Breast epithelium (tissue), 4 donors: ENCODE measurements at regions not wholly inside any gene's neighbourhood (a gene's known extent, or its start where the extent isn't known, plus 50 kb on each side); places are given as distances from the start of the nearest gene placed in this dataset.

Experiments used
- DNase-seq, 2 donors: peaks; one replicate each; pipeline ENCODE4 v3.0.0-alpha.2; 2019; ENCODE audit warnings: low spot score in 2 of 2
- H3K27ac ChIP-seq, 2 donors: fragments of 200-600 bp; sonication (generic) in 1 of 2; one replicate each; pipeline ENCODE4 v1.5.1; 2016 to 2019; ENCODE audit warnings: mild to moderate bottlenecking in 1 of 2
- H3K27me3 ChIP-seq, 2 donors: fragments of 200-600 bp; sonication (generic) in 1 of 2; one replicate each; pipeline versions ENCODE4 v1.5.1 to v1.6.0; 2017 to 2019; ENCODE audit warnings: control low read depth in 1 of 2, mild to moderate bottlenecking in 1 of 2
- H3K36me3 ChIP-seq: fragments of 200-600 bp; one replicate; pipeline ENCODE4 v1.5.1; 2019
- H3K4me1 ChIP-seq, 2 donors: fragments of 200-600 bp; sonication (generic); one replicate each; pipeline ENCODE4 v1.5.1; 2016 to 2019; ENCODE audit warnings: control low read depth in 1 of 2
- H3K4me3 ChIP-seq, 3 donors: fragments of 200-600 bp; sonication (generic); 1 replicate in 2 of 3; 2 replicates in 1 of 3; pipeline ENCODE4 v1.5.1; 2016 to 2019; ENCODE audit warnings: mild to moderate bottlenecking in 3 of 3, moderate library complexity in 2 of 3
- H3K9me3 ChIP-seq, 2 donors: fragments of 200-600 bp; sonication (generic) in 1 of 2; one replicate each; pipeline ENCODE4 v1.5.1; 2016 to 2019; ENCODE audit warnings: control low read depth in 1 of 2
- CTCF ChIP-seq, 3 donors: fragments of 450-650 bp; IDR thresholded peaks; one replicate each; pipeline ENCODE4 v1.5.1; 2016 to 2017; ENCODE audit warnings: antibody characterized with exemption in 3 of 3, mild to moderate bottlenecking in 3 of 3, moderate library complexity in 3 of 3
- POLR2A ChIP-seq: fragments of 450-650 bp; IDR thresholded peaks from one replicate; pipeline ENCODE4 v1.6.1; 2016; ENCODE audit warnings: antibody characterized with exemption, mild to moderate bottlenecking, moderate library complexity
- POLR2AphosphoS5 ChIP-seq, 3 donors: sonication (generic); formaldehyde crosslinking; IDR thresholded peaks; one replicate each; pipeline ENCODE4 v1.6.1; 2017; ENCODE audit warnings: antibody characterized with exemption in 3 of 3
- intact Hi-C: fragments of 100-400 bp; cut with DNase I; formaldehyde crosslinking; loops from one replicate; pipeline ENCODE4 v1.15.1; 2023; ENCODE audit warnings: low total_unique reads

DNA sequence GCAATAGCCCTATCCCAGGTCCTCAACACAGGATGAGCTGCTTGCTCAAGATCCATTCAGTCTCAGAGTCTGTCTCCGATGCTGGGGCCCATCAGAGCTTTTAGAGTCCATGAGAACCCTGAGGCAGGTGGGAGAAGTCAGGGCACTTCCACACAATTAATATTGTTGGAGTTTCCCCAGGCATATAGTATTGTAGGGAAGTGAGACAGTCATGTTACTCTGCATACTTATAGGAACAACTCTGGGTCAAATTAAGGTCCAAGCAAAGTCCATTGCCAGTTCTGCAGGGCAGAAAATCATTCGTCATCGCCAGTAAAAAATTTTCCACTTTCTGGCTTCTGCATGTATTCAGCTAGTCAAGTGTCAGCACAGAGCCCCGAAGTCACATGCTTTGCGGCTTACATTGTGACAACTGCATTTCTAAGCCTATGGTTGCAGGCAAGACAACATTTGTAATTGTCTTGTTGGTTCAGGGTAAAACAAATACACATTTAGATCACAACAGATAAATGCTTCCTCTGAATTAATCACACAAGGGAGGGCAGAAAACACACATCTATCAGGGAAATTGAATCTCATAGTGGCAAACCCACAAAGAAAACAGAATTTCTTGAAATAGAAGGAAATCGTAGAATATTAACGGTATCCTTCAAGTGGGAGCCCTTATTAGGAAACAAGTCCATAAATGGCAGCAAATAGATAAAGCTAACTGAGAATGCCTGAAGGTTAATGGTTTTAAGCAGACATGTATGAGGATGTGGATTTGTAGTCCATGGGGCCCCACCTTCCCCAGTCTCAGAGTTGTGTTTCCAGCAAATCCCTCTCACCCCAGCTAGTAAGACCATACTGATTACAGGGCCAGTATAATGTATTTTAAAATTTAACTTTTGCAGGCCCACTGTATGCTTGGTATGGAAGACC lies 412.1 kb upstream of the RASGEF1B start:
- intact Hi-C loops = no loop called here
- H3K4me1 ChIP-seq = no peaks in the 10 kb centered on the region
- DNase-seq = no peak
- no peak overlapping the region for H3K4me3 ChIP-seq
- peaks cover 0 to 4% of the 10 kb centered on the region in 2 donors for H3K9me3 ChIP-seq
- TF ChIP-seq POLR2AphosphoS5 (IDR thresholded peaks at IDR 0.05) = no peak
- TF ChIP-seq CTCF (IDR thresholded peaks at IDR 0.05) = no peak
- H3K27me3 ChIP-seq = no peaks in the 10 kb centered on the region
- H3K36me3 ChIP-seq = no peaks in the 10 kb centered on the region
- H3K27ac ChIP-seq = no peak overlapping the region

DNA sequence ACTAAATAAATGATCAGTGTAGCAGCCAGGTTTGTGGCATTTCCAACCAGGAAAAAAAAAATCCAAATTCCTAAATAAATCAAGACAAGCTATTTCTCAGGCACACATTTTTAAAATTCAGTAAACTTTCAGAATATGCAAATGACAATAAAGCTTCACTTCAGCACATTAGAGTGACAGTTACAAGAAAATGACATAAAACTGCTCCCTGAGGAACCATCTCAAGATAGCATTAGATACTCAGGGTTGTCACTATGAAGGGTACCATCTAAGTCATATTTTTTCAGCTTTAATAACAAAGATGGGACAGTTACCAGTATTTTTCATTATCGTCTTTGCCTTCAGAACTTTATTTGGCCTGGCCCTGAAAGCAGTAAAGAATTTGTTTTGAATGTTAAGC lies 411.3 kb upstream of the RASGEF1B start:
- Histone ChIP-seq H3K4me1 (no peaks in the 10 kb centered on the region), H3K9me3 (peaks cover 0 to 4% of the 10 kb centered on the region in 2 donors), H3K36me3 (no peaks in the 10 kb centered on the region), H3K27ac (no peak overlapping the region), H3K4me3 (no peak overlapping the region), H3K27me3 (no peaks in the 10 kb centered on the region)
- TF ChIP-seq POLR2AphosphoS5 (IDR thresholded peaks at IDR 0.05) (no peak), POLR2A (no peak), CTCF (IDR thresholded peaks at IDR 0.05) (no peak)
- DNase-seq = no peak
- intact Hi-C loops = no loop called here

DNA sequence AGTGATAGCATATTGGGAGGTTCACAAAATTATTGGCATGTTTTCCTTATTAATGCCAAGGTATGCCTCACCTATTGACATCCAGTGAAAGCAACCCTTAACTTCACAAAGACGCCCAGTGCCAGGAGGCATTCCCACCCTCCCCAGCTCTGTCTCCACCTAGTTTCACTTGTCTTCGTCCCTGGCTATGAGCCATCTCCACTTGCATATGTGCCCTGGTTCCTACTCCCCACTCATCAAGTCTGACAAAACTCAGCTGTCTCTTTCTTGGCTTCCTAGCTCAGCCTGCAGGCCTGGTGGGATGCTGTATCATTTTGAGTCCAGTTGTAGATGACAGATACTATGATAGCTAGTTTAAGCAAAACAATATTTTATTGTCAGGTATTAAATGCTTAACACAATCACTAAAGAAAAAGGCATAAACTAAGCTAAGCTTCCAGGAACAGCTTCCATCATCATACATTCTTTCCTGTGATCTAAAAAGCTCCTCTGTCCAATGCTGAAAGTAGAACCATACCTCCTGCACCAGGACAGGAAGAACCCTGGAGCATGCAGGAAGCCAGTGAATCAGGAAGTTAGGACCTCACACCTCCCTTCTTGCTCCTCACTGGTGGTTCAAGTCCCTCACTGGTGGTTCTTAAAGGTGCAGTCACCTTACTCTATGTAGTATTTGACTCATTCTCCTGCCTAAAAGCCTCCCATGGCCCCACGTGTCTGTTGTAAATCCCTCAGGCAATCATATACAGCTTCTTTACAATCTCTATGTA lies 410.3 kb upstream of the RASGEF1B start:
- H3K27me3 ChIP-seq = no peaks in the 10 kb centered on the region
- no peaks in the 10 kb centered on the region for H3K4me1 ChIP-seq
- H3K36me3 ChIP-seq = no peaks in the 10 kb centered on the region
- no peak overlapping the region for H3K4me3 ChIP-seq
- TF ChIP-seq POLR2AphosphoS5 (IDR thresholded peaks at IDR 0.05) (no peak), CTCF (IDR thresholded peaks at IDR 0.05) (no peak), POLR2A (no peak)
- peaks cover 0 to 4% of the 10 kb centered on the region in 2 donors for H3K9me3 ChIP-seq
- no peak overlapping the region for H3K27ac ChIP-seq
- DNase-seq = no peak
- intact Hi-C loops = no loop called here

GRCh38 chr4:81876106-81876505 lies 404.4 kb upstream of the RASGEF1B start:
- intact Hi-C loops = no loop called here
- Histone ChIP-seq H3K27ac (no peak overlapping the region), H3K27me3 (no peaks in the 10 kb centered on the region), H3K36me3 (no peaks in the 10 kb centered on the region), H3K4me3 (no peak overlapping the region), H3K9me3 (peaks cover 0 to 4% of the 10 kb centered on the region in 2 donors), H3K4me1 (no peaks in the 10 kb centered on the region)
- no peak for DNase-seq
- TF ChIP-seq CTCF (IDR thresholded peaks at IDR 0.05) = no peak
- TF ChIP-seq POLR2A = no peak
- no peak for TF ChIP-seq POLR2AphosphoS5 (IDR thresholded peaks at IDR 0.05)
